AG04450 (cell line): ENCODE measurements at regions not wholly inside any gene's neighbourhood (a gene's known extent, or its start where the extent isn't known, plus 50 kb on each side); places are given as distances from the start of the nearest gene placed in this dataset.

Experiments used
- CTCF ChIA-PET: fragments of 300-600, 350-600 bp; formaldehyde crosslinking; extraction: SDS; loops from one replicate; lab custom pipeline; 2022; ENCODE audit warnings: antibody characterized with exemption, inconsistent platforms; lab: Charles Lee
- POLR2A ChIA-PET: fragments of 350-600 bp; formaldehyde crosslinking; extraction: SDS; loops from one replicate; lab custom pipeline; 2021; ENCODE audit warnings: antibody characterized with exemption, inconsistent platforms; lab: Yijun Ruan, JAX
- DNase-seq: peaks from one replicate; pipeline ENCODE4 v3.0.0-alpha.2; 2011; ENCODE audit warnings: low read depth, low spot score
- H3K27ac ChIP-seq: one replicate; pipeline ENCODE4 v1.5.1; 2012; ENCODE audit warnings: low read depth, low read length, control low read depth
- H3K27me3 ChIP-seq: one replicate; pipeline ENCODE4 v1.6.0; 2012; ENCODE audit warnings: low read length; ENCODE audit not compliant: control insufficient read depth, insufficient read depth
- H3K4me3 ChIP-seq: 2 replicates; pipeline ENCODE4 v1.5.1; 2011; ENCODE audit warnings: mild to moderate bottlenecking, low read depth, low read length, control low read depth
- H3K9me3 ChIP-seq: 2 replicates; pipeline ENCODE4 v1.5.1; 2012; ENCODE audit warnings: low read length; ENCODE audit not compliant: control insufficient read depth, insufficient read depth
- CTCF ChIP-seq: IDR thresholded peaks from 2 replicates; pipeline ENCODE4 v1.5.1; 2011; ENCODE audit warnings: low read depth, low read length, control low read depth, inconsistent platforms

- H3K4me3 ChIP-seq, result no peak overlapping the region
- CTCF ChIA-PET, result no interaction called here
- DNase-seq, result no peak
- POLR2A ChIA-PET, result no interaction called here
- no peaks in the 10 kb centered on the region for H3K27me3 ChIP-seq
- H3K27ac ChIP-seq, result no peak overlapping the region
- H3K9me3 ChIP-seq, result no peaks in the 10 kb centered on the region
- no peak for TF ChIP-seq CTCF
Observed at GRCh38 chr12:87120440-87120839, 864.2 kb upstream of the MGAT4C start.

- no peak for DNase-seq
- Histone ChIP-seq H3K9me3 (no peaks in the 10 kb centered on the region), H3K4me3 (no peak overlapping the region), H3K27ac (no peak overlapping the region), H3K27me3 (no peaks in the 10 kb centered on the region)
- TF ChIP-seq CTCF, result no peak
- CTCF ChIA-PET, result no interaction called here
- POLR2A ChIA-PET, result no interaction called here
Observed at GRCh38 chr12:87119713-87120112, 863.5 kb upstream of the MGAT4C start.

- DNase-seq, result no peak
- Histone ChIP-seq H3K4me3 (no peak overlapping the region), H3K27me3 (no peaks in the 10 kb centered on the region), H3K9me3 (no peaks in the 10 kb centered on the region), H3K27ac (no peak overlapping the region)
- ChIA-PET POLR2A (no interaction called here), CTCF (interaction anchor here (0.6 to 1.0 kb wide), 2 partner anchors 731 to 838 kb away, joined by 3 to 5 read pairs; no protein-coding TSS in a partner anchor)
- TF ChIP-seq CTCF, result no peak
Observed at GRCh38 chr12:87117526-87117925, 861.3 kb upstream of the MGAT4C start.

DNA sequence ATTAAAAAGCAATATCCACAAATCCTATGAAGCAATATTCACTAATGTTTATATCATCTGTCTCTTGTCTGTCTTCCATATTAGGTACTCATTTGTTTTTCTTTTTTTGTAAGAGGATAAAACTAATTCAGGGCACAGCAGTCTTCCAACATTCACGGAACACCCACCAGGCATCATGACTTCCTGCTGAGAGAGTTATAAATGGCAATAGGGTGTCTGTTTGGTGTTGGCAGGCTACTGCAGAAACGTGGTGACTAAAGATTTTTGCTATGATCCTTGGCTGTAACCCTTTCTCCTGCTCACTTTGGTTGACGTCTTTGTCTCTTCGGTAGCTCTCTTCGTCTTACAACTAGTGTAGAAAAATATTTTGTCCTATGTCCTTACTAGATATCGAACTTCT, 860.6 kb upstream of the MGAT4C start:
- ChIA-PET CTCF (no interaction called here), POLR2A (no interaction called here)
- H3K4me3 ChIP-seq, result no peak overlapping the region
- TF ChIP-seq CTCF, result no peak
- H3K9me3 ChIP-seq, result no peaks in the 10 kb centered on the region
- DNase-seq, result no peak
- no peak overlapping the region for H3K27ac ChIP-seq
- H3K27me3 ChIP-seq, result no peaks in the 10 kb centered on the region

- no peak for TF ChIP-seq CTCF
- H3K27me3 ChIP-seq, result no peaks in the 10 kb centered on the region
- H3K27ac ChIP-seq, result no peak overlapping the region
- no peaks in the 10 kb centered on the region for H3K9me3 ChIP-seq
- ChIA-PET CTCF (no interaction called here), POLR2A (no interaction called here)
- DNase-seq, result no peak
- H3K4me3 ChIP-seq, result no peak overlapping the region
Observed at GRCh38 chr12:87112571-87113345, 856.6 kb upstream of the MGAT4C start.
